ENCODE measurements at regions not wholly inside any gene's neighbourhood (a gene's known extent, or its start where the extent isn't known, plus 50 kb on each side); places are given as distances from the start of the nearest gene placed in this dataset.

- TF ChIP-seq EP300 (IDR thresholded peaks at IDR 0.05), result no peak
- no peak for TF ChIP-seq HOXB13 (CRISPR knock-in tag; IDR thresholded peaks at IDR 0.05; ENCODE audit: low read depth)
Measured at GRCh38 chr21:38095220-38095619, 161.6 kb upstream of the KCNJ15 start (continued).

GRCh38 chr21:38097789-38098188, 159.0 kb upstream of the KCNJ15 start:
- H3K4me1 ChIP-seq, result 0 out of 3 replicates have a peak, but pooled peaks cover 3% of the 10 kb centered on the region
- FAIRE-seq (no peak), DNase-seq (ENCODE audit: low read depth in 1 of 2, low spot score in 1 of 2) (no peak), ATAC-seq (no peak)
- H3K27ac ChIP-seq, result no peak overlapping the region
- H3K4me2 ChIP-seq, result no peak overlapping the region
- H3K4me3 ChIP-seq, result no peak overlapping the region
- H3K9me3 ChIP-seq, result peaks cover 5% of the 10 kb centered on the region; the same call in 1 of the 3 replicates
- ChIA-PET POLR2A (no interaction called here), CTCF (no interaction called here)
- TF ChIP-seq TFCP2L1 (CRISPR knock-in tag; IDR thresholded peaks at IDR 0.05) (no peak), ZFP36 (IDR thresholded peaks at IDR 0.05; ENCODE audit: borderline replicate concordance, partially characterized antibody) (no peak), ESRRA (IDR thresholded peaks at IDR 0.05; ENCODE audit: borderline replicate concordance, low read length) (no peak), SREBF2 (IDR thresholded peaks at IDR 0.05) (no peak)

GRCh38 chr21:38112219-38112789, 144.5 kb upstream of the KCNJ15 start:
- ATAC-seq (no peak), DNase-seq (ENCODE audit: low read depth in 1 of 2, low spot score in 1 of 2) (no peak), FAIRE-seq (no peak)
- Histone ChIP-seq H3K27ac (no peak overlapping the region), H3K4me3 (no peak overlapping the region), H3K9me3 (no peaks in the 10 kb centered on the region), H3K4me1 (no peaks in the 10 kb centered on the region), H3K4me2 (no peak overlapping the region)
- ChIA-PET CTCF (interaction anchor here (1.5 kb wide), 1 partner anchor 244 kb away, joined by 3 read pairs; no protein-coding TSS in a partner anchor), POLR2A (no interaction called here)
- TF ChIP-seq POLR2A (IDR thresholded peaks at IDR 0.05; ENCODE audit: low read length), result no peak
- no peak for TF ChIP-seq HEYL (CRISPR knock-in tag; IDR thresholded peaks at IDR 0.05)
- TF ChIP-seq MAX (IDR thresholded peaks at IDR 0.05), result no peak
- no peak for TF ChIP-seq MAFK (IDR thresholded peaks at IDR 0.05; ENCODE audit: partially characterized antibody)
- no peak for TF ChIP-seq CHD4 (IDR thresholded peaks at IDR 0.05; ENCODE audit: borderline replicate concordance)
- no peak for TF ChIP-seq E2F6 (IDR thresholded peaks at IDR 0.05; ENCODE audit: borderline replicate concordance, low read depth)
- TF ChIP-seq NPAS2 (CRISPR knock-in tag; IDR thresholded peaks at IDR 0.05; ENCODE audit: borderline replicate concordance), result no peak
- no peak for TF ChIP-seq HDAC2 (IDR thresholded peaks at IDR 0.05)
- TF ChIP-seq KDM5A (IDR thresholded peaks at IDR 0.05), result no peak
- WGBS (ENCODE audit: missing lambda C conversion rate), result 92% methylated on average over 3 of the region's 3 CpGs

- ChIA-PET POLR2A (no interaction called here), CTCF (no interaction called here)
- Histone ChIP-seq H3K9me3 (no peaks in the 10 kb centered on the region), H3K27ac (no peak overlapping the region), H3K4me2 (no peak overlapping the region), H3K4me3 (no peak overlapping the region), H3K4me1 (no peaks in the 10 kb centered on the region)
- WGBS (ENCODE audit: missing lambda C conversion rate), result 94% methylated on average over 2 of the region's 2 CpGs
- TF ChIP-seq RARB (CRISPR knock-in tag; IDR thresholded peaks at IDR 0.05) (no peak), RFX5 (IDR thresholded peaks at IDR 0.05) (no peak), KDM5A (IDR thresholded peaks at IDR 0.05) (no peak), RNF2 (IDR thresholded peaks at IDR 0.05; ENCODE audit: borderline replicate concordance, low read depth) (no peak), SMC3 (IDR thresholded peaks at IDR 0.05) (no peak), ESRRA (IDR thresholded peaks at IDR 0.05; ENCODE audit: borderline replicate concordance, low read length) (no peak), CHD2 (IDR thresholded peaks at IDR 0.05; ENCODE audit: low read length, partially characterized antibody) (no peak), FOSB (CRISPR knock-in tag; IDR thresholded peaks at IDR 0.05) (no peak), MYC (IDR thresholded peaks at IDR 0.05; ENCODE audit: borderline replicate concordance, low read length) (no peak), MAZ (IDR thresholded peaks at IDR 0.05; ENCODE audit: borderline replicate concordance, low read depth, low read length) (no peak), CTCF (IDR thresholded peaks at IDR 0.05) (no peak), CBX8 (IDR thresholded peaks at IDR 0.05) (no peak), E2F6 (IDR thresholded peaks at IDR 0.05; ENCODE audit: borderline replicate concordance, low read depth) (no peak), RAD21 (conservative IDR thresholded peaks at IDR 0.05 in 1 of 2, IDR thresholded peaks at IDR 0.05 in 1 of 2) (no peak), PBX3 (IDR thresholded peaks at IDR 0.05) (no peak)
- DNase-seq (ENCODE audit: low read depth in 1 of 2, low spot score in 1 of 2), result no peak
- no peak for FAIRE-seq
- ATAC-seq, result no peak
Measured at GRCh38 chr21:38114717-38115333, 142.0 kb upstream of the KCNJ15 start.

Data from A549 (cell line).